ENCODE measurements at regions not wholly inside any gene's neighbourhood (a gene's known extent, or its start where the extent isn't known, plus 50 kb on each side); places are given as distances from the start of the nearest gene placed in this dataset.

DNA sequence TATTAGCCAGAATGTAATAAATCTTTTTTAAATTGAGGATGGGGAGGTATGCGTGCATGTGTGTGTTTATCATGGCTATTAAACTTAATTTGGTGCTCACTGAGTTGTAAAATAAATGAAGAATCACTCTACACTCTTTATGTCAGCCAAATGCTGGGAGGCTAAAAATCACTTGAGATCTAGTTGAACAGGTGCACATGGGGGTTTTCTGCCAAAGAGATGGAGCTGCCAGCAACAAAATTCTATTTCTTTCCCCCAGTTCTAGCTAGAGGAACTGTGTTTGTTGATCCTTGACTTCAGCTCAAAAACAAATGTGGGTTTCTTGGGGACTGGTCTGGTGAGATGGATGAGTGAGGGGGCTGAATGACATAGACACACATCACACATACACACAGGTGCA lies 183.3 kb upstream of the BTBD3 start (continued):
- TF ChIP-seq ARID4B (CRISPR knock-in tag; IDR thresholded peaks at IDR 0.05; ENCODE audit: borderline replicate concordance): no peak
- TF ChIP-seq ZNF263 (CRISPR knock-in tag; IDR thresholded peaks at IDR 0.05; ENCODE audit: low read depth): no peak

DNA sequence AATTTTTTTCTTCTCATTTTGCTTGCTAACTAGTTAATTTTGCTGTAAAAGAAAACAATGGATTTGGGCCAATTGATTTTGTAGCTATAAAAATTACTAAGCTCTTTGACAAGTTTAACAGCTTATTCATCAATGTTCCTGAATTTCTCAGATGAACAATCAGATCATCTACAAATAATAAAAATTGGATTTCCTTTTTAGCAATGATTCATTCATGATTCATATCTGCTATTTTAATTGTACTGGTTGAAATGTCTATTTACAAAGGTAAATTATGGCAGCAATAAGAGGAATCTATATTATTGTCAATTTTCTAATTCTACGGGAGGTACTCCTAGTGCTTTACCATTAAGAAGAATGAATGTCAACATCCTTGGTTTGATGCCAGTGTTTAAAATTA lies 178.8 kb upstream of the BTBD3 start:
- no peak overlapping the region for H3K27ac Mint-ChIP-seq
- H3K4me3 Mint-ChIP-seq: no peak overlapping the region
- no peak for ATAC-seq
- TF ChIP-seq USF1 (CRISPR knock-in tag; IDR thresholded peaks at IDR 0.05) (no peak), ELF4 (CRISPR knock-in tag; IDR thresholded peaks at IDR 0.05; ENCODE audit: low read depth) (no peak), CBFB (CRISPR knock-in tag; IDR thresholded peaks at IDR 0.05; ENCODE audit: low read depth) (no peak), EMX1 (CRISPR knock-in tag; IDR thresholded peaks at IDR 0.05) (no peak), JUN (CRISPR knock-in tag; IDR thresholded peaks at IDR 0.05) (no peak), NR2C2 (CRISPR knock-in tag; IDR thresholded peaks at IDR 0.05) (no peak), SP1 (CRISPR knock-in tag; conservative IDR thresholded peaks at IDR 0.05) (no peak), SMAD3 (CRISPR knock-in tag; IDR thresholded peaks at IDR 0.05; ENCODE audit: borderline replicate concordance) (no peak), JAZF1 (CRISPR knock-in tag; IDR thresholded peaks at IDR 0.05) (no peak), PREB (CRISPR knock-in tag; IDR thresholded peaks at IDR 0.05; ENCODE audit: borderline replicate concordance) (no peak), IRF1 (CRISPR knock-in tag; IDR thresholded peaks at IDR 0.05) (no peak), KAT7 (CRISPR knock-in tag; IDR thresholded peaks at IDR 0.05; ENCODE audit: borderline replicate concordance) (no peak), SOX15 (CRISPR knock-in tag; IDR thresholded peaks at IDR 0.05) (no peak), ZNF416 (CRISPR knock-in tag; IDR thresholded peaks at IDR 0.05) (no peak), TCF7 (CRISPR knock-in tag; IDR thresholded peaks at IDR 0.05; ENCODE audit: low read depth) (no peak), MLX (CRISPR knock-in tag; IDR thresholded peaks at IDR 0.05) (no peak), ATF1 (CRISPR knock-in tag; IDR thresholded peaks at IDR 0.05) (no peak)
- TF ChIP-seq, protein P1, sequence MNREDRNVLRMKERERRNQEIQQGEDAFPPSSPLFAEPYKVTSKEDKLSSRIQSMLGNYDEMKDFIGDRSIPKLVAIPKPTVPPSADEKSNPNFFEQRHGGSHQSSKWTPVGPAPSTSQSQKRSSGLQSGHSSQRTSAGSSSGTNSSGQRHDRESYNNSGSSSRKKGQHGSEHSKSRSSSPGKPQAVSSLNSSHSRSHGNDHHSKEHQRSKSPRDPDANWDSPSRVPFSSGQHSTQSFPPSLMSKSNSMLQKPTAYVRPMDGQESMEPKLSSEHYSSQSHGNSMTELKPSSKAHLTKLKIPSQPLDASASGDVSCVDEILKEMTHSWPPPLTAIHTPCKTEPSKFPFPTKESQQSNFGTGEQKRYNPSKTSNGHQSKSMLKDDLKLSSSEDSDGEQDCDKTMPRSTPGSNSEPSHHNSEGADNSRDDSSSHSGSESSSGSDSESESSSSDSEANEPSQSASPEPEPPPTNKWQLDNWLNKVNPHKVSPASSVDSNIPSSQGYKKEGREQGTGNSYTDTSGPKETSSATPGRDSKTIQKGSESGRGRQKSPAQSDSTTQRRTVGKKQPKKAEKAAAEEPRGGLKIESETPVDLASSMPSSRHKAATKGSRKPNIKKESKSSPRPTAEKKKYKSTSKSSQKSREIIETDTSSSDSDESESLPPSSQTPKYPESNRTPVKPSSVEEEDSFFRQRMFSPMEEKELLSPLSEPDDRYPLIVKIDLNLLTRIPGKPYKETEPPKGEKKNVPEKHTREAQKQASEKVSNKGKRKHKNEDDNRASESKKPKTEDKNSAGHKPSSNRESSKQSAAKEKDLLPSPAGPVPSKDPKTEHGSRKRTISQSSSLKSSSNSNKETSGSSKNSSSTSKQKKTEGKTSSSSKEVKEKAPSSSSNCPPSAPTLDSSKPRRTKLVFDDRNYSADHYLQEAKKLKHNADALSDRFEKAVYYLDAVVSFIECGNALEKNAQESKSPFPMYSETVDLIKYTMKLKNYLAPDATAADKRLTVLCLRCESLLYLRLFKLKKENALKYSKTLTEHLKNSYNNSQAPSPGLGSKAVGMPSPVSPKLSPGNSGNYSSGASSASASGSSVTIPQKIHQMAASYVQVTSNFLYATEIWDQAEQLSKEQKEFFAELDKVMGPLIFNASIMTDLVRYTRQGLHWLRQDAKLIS (CRISPR knock-in tag; IDR thresholded peaks at IDR 0.05; ENCODE audit: borderline replicate concordance): no peak
- TF ChIP-seq, protein P2, sequence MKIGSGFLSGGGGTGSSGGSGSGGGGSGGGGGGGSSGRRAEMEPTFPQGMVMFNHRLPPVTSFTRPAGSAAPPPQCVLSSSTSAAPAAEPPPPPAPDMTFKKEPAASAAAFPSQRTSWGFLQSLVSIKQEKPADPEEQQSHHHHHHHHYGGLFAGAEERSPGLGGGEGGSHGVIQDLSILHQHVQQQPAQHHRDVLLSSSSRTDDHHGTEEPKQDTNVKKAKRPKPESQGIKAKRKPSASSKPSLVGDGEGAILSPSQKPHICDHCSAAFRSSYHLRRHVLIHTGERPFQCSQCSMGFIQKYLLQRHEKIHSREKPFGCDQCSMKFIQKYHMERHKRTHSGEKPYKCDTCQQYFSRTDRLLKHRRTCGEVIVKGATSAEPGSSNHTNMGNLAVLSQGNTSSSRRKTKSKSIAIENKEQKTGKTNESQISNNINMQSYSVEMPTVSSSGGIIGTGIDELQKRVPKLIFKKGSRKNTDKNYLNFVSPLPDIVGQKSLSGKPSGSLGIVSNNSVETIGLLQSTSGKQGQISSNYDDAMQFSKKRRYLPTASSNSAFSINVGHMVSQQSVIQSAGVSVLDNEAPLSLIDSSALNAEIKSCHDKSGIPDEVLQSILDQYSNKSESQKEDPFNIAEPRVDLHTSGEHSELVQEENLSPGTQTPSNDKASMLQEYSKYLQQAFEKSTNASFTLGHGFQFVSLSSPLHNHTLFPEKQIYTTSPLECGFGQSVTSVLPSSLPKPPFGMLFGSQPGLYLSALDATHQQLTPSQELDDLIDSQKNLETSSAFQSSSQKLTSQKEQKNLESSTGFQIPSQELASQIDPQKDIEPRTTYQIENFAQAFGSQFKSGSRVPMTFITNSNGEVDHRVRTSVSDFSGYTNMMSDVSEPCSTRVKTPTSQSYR (CRISPR knock-in tag; IDR thresholded peaks at IDR 0.05): no peak
- TF ChIP-seq, protein P3, sequence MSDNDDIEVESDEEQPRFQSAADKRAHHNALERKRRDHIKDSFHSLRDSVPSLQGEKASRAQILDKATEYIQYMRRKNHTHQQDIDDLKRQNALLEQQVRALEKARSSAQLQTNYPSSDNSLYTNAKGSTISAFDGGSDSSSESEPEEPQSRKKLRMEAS (CRISPR knock-in tag; IDR thresholded peaks at IDR 0.05): no peak
- 0 out of 2 replicates have a peak, but pooled peaks cover 6% of the 10 kb centered on the region for H3K9me3 Mint-ChIP-seq
- H3K4me1 Mint-ChIP-seq: no peaks in the 10 kb centered on the region
- H3K36me3 Mint-ChIP-seq: no peaks in the 10 kb centered on the region
- H3K27me3 Mint-ChIP-seq (ENCODE audit: low read depth): no peaks in the 10 kb centered on the region
- ChIA-PET POLR2A (no interaction called here), CTCF (no interaction called here)
- no peak for DNase-seq (ENCODE audit: low spot score)
